ENCODE measurements at regions not wholly inside any gene's neighbourhood (a gene's known extent, or its start where the extent isn't known, plus 50 kb on each side); places are given as distances from the start of the nearest gene placed in this dataset.
"Not testable (repeated sequence)": the region's sequence is repeated elsewhere in the genome, so short reads cannot be mapped to it uniquely, and the experiment has no call there.

DNA sequence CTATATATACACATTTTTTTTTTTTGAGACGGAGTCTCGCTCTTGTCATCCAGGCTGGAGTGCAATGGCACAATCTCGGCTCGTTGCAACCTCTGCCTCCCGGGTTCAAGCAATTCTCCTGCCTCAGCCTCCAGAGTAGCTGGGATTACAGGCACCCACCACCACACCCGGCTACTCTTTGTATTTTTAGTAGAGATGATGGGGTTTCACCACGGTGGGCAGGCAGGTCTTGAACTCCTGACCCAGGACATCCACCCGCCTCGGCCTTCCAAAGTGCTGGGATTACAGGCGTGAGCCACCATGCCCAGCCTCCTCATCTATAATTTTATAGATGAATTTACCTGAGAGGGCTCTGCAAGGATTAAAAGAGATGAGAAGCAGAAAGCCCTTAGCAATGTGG is 274.0 kb downstream of the FAM43A start:
- TF ChIP-seq RAD21 (conservative IDR thresholded peaks at IDR 0.05); CTCF (IDR thresholded peaks at IDR 0.05; ENCODE audit: poor library complexity, severe bottlenecking); EP300 (conservative IDR thresholded peaks at IDR 0.05; ENCODE audit: poor library complexity, severe bottlenecking); EZH2 (IDR thresholded peaks at IDR 0.05; ENCODE audit: borderline replicate concordance, insufficient read depth, low read length, poor library complexity, severe bottlenecking); POLR2AphosphoS5 (IDR thresholded peaks at IDR 0.05); TAF1 (IDR thresholded peaks at IDR 0.05; ENCODE audit: low read depth); SMC3 (conservative IDR thresholded peaks at IDR 0.05; ENCODE audit: poor library complexity): not testable (repeated sequence)
- TF ChIP-seq, protein P1, sequence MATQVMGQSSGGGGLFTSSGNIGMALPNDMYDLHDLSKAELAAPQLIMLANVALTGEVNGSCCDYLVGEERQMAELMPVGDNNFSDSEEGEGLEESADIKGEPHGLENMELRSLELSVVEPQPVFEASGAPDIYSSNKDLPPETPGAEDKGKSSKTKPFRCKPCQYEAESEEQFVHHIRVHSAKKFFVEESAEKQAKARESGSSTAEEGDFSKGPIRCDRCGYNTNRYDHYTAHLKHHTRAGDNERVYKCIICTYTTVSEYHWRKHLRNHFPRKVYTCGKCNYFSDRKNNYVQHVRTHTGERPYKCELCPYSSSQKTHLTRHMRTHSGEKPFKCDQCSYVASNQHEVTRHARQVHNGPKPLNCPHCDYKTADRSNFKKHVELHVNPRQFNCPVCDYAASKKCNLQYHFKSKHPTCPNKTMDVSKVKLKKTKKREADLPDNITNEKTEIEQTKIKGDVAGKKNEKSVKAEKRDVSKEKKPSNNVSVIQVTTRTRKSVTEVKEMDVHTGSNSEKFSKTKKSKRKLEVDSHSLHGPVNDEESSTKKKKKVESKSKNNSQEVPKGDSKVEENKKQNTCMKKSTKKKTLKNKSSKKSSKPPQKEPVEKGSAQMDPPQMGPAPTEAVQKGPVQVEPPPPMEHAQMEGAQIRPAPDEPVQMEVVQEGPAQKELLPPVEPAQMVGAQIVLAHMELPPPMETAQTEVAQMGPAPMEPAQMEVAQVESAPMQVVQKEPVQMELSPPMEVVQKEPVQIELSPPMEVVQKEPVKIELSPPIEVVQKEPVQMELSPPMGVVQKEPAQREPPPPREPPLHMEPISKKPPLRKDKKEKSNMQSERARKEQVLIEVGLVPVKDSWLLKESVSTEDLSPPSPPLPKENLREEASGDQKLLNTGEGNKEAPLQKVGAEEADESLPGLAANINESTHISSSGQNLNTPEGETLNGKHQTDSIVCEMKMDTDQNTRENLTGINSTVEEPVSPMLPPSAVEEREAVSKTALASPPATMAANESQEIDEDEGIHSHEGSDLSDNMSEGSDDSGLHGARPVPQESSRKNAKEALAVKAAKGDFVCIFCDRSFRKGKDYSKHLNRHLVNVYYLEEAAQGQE (IDR thresholded peaks at IDR 0.05; ENCODE audit: borderline replicate concordance): not testable (repeated sequence)
